Thymus (tissue), 11 donors: ENCODE measurements at regions not wholly inside any gene's neighbourhood (a gene's known extent, or its start where the extent isn't known, plus 50 kb on each side); places are given as distances from the start of the nearest gene placed in this dataset.

ENCODE experiments used
- DNase-seq, 9 donors: peaks; one replicate each; pipeline ENCODE4 v3.0.0-alpha.2; 2013; ENCODE audit warnings: low spot score in 9 of 9, low read depth in 6 of 9, missing footprints in 1 of 9
- H3K27ac ChIP-seq, 2 donors: one replicate each; pipeline ENCODE4 v1.5.1; 2013; ENCODE audit warnings: control low read depth in 1 of 2, low read depth in 1 of 2, low read length in 1 of 2, mild to moderate bottlenecking in 1 of 2, moderate library complexity in 1 of 2
- H3K27me3 ChIP-seq, 2 donors: one replicate each; pipeline ENCODE4 v1.5.1; 2013; ENCODE audit warnings: low read length in 1 of 2; ENCODE audit not compliant: control insufficient read depth in 2 of 2, insufficient read depth in 1 of 2
- H3K36me3 ChIP-seq, 2 donors: one replicate each; pipeline ENCODE4 v1.5.1; 2013; ENCODE audit warnings: low read length in 1 of 2, mild to moderate bottlenecking in 1 of 2, moderate library complexity in 1 of 2; ENCODE audit not compliant: control insufficient read depth in 2 of 2, insufficient read depth in 2 of 2
- H3K4me1 ChIP-seq, 2 donors: one replicate each; pipeline ENCODE4 v1.5.1; 2013; ENCODE audit warnings: low read length in 2 of 2; ENCODE audit not compliant: control insufficient read depth in 2 of 2, insufficient read depth in 2 of 2
- H3K4me3 ChIP-seq, 2 donors: one replicate each; pipeline ENCODE4 v1.5.1; 2013; ENCODE audit warnings: low read length in 2 of 2, control low read depth in 1 of 2, mild to moderate bottlenecking in 1 of 2
- H3K9me3 ChIP-seq, 2 donors: one replicate each; pipeline ENCODE4 v1.5.1; 2013; ENCODE audit warnings: low read length in 1 of 2, mild to moderate bottlenecking in 1 of 2; ENCODE audit not compliant: control insufficient read depth in 2 of 2, insufficient read depth in 1 of 2
- WGBS: extraction: QIAGEN DNeasy Blood & Tissue Kit; methylation state at CpG from one replicate; pipeline ENCODE4 v1.1.7; 2013; 5-methylcytosine and 5-hydroxymethylcytosine counted together
- donor health status: healthy.

GRCh38 chr2:81077396-81077795 lies 772.8 kb upstream of the LRRTM1 start:
- no peak overlapping the region for H3K4me3 ChIP-seq
- H3K27ac ChIP-seq = no peak overlapping the region
- no peaks in the 10 kb centered on the region for H3K27me3 ChIP-seq
- H3K9me3 ChIP-seq = no peaks in the 10 kb centered on the region
- DNase-seq = no peak
- no peaks in the 10 kb centered on the region for H3K4me1 ChIP-seq
- no peaks in the 10 kb centered on the region for H3K36me3 ChIP-seq
- WGBS = 90% methylated on average over 5 of the region's 5 CpGs

DNA sequence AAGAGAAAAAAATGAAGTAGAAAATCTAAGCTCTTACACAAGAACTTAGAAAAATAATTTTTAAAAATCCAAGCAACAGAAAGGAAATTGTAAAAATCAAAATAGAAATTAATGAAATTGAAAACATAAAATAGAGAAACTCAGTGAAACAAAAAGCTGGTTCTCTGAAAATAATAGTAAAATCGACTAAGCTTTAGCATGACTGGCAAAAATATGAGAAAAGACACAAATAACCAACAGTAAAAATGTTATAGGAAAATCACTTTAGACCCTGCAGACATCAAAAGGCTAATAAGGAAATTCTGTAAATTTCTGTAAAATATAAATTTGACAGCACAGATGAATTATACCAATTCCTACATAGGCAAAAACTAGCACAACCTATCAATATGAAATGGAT lies 768.9 kb upstream of the LRRTM1 start:
- no peak for DNase-seq
- Histone ChIP-seq H3K9me3 (no peaks in the 10 kb centered on the region), H3K36me3 (no peaks in the 10 kb centered on the region), H3K4me3 (no peak overlapping the region), H3K4me1 (no peaks in the 10 kb centered on the region), H3K27ac (no peak overlapping the region), H3K27me3 (no peaks in the 10 kb centered on the region)
- WGBS = 86% methylated on average over 1 of the region's 1 CpG

DNA sequence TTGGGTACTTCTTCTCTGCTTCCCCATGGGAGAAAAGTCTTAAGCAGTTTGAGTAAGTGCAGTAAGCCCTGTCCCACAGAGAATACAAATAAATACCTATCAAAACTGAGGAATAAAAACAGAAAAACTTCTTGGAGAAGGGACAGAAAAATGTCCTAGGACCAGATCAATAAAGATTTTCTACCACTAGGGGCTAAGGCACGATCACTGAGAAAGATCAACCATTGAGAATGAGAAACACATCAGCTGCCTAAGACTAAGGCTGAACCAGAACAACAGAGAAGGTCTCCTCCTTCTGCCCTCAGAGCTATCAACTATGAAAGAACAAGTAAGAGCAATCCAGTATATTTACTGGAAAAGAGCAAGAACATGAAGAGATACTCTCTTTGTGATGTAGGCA lies 763.6 kb upstream of the LRRTM1 start:
- 68% methylated on average over 1 of the region's 1 CpG for WGBS
- H3K36me3 ChIP-seq = no peaks in the 10 kb centered on the region
- no peak overlapping the region for H3K4me3 ChIP-seq
- no peak overlapping the region for H3K27ac ChIP-seq
- H3K4me1 ChIP-seq = no peaks in the 10 kb centered on the region
- no peaks in the 10 kb centered on the region for H3K27me3 ChIP-seq
- no peak for DNase-seq
- H3K9me3 ChIP-seq = peaks cover 0 to 7% of the 10 kb centered on the region in 2 donors

DNA sequence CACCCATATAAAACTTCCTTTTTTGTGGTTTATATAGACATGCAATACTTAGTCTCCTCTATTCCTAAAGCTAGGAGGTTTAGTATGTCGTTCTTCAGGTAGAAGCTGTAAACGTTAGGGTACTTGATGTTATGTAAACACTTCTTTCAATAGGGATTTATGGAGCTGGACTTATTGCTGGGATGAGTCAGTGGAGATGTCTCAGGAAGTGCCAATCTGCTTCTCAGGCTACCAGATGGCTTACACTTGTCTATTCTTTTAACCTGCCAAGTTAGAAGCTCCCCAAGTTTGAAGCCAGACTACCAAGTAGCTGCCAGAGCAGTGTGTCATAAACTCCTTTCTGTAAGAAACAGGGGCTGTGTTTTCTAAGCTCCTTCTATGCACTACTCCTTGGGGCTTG lies 756.5 kb upstream of the LRRTM1 start:
- WGBS = 45% methylated on average over 2 of the region's 2 CpGs
- Histone ChIP-seq H3K4me3 (no peak overlapping the region), H3K4me1 (no peaks in the 10 kb centered on the region), H3K27me3 (no peaks in the 10 kb centered on the region), H3K27ac (no peak overlapping the region), H3K9me3 (peaks cover 0 to 5% of the 10 kb centered on the region in 2 donors), H3K36me3 (no peaks in the 10 kb centered on the region)
- no peak for DNase-seq

GRCh38 chr2:81050580-81051095 lies 746.1 kb upstream of the LRRTM1 start:
- H3K4me3 ChIP-seq = no peak overlapping the region
- H3K27ac ChIP-seq = no peak overlapping the region
- H3K27me3 ChIP-seq = no peaks in the 10 kb centered on the region
- WGBS = 68% methylated on average over 4 of the region's 4 CpGs
- no peak for DNase-seq
- H3K36me3 ChIP-seq = no peaks in the 10 kb centered on the region
- H3K9me3 ChIP-seq = no peaks in the 10 kb centered on the region
- H3K4me1 ChIP-seq = no peaks in the 10 kb centered on the region

GRCh38 chr2:81043681-81044080 lies 739.1 kb upstream of the LRRTM1 start:
- Histone ChIP-seq H3K36me3 (no peaks in the 10 kb centered on the region), H3K27ac (no peak overlapping the region), H3K4me3 (no peak overlapping the region), H3K27me3 (no peaks in the 10 kb centered on the region), H3K9me3 (peaks cover 0 to 3% of the 10 kb centered on the region in 2 donors), H3K4me1 (no peaks in the 10 kb centered on the region)
- WGBS = 31% methylated on average over 1 of the region's 1 CpG
- DNase-seq = no peak

GRCh38 chr2:81007104-81007503 lies 702.6 kb upstream of the LRRTM1 start:
- WGBS = 87% methylated on average over 2 of the region's 2 CpGs

DNA sequence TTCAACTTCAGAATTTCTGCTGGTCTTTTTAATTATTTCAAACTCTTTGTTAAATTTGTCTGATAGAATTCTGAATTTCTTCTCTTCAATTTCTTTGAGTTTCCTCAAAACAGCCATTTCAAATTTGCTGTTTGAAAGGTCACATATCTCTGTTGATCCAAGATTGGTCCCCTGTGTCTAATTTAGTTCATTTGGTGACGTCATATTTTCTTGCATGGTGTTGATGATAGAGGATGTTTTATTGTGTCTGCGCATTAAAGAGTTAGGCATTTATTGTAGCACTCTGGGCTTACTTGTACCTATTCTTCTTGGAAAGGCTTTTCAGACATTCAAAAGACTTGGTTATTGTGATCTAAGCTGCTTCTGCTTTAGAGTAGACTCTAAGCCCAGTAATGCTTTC lies 698.4 kb upstream of the LRRTM1 start:
- WGBS = 93% methylated on average over 2 of the region's 2 CpGs
- no peak overlapping the region for H3K27ac ChIP-seq
- no peaks in the 10 kb centered on the region for H3K27me3 ChIP-seq
- DNase-seq = no peak
- no peaks in the 10 kb centered on the region for H3K36me3 ChIP-seq
- H3K4me3 ChIP-seq = no peak overlapping the region
- no peaks in the 10 kb centered on the region for H3K4me1 ChIP-seq
- H3K9me3 ChIP-seq = peaks cover 0 to 13% of the 10 kb centered on the region in 2 donors

More at GRCh38 chr2:81007104-81007503, 702.6 kb upstream of the LRRTM1 start:
- Histone ChIP-seq H3K27me3 (no peaks in the 10 kb centered on the region), H3K27ac (no peak overlapping the region), H3K4me1 (no peaks in the 10 kb centered on the region), H3K4me3 (no peak overlapping the region), H3K36me3 (no peaks in the 10 kb centered on the region), H3K9me3 (peaks cover 0 to 13% of the 10 kb centered on the region in 2 donors)
- DNase-seq = no peak

- H3K4me3 ChIP-seq = no peak overlapping the region
- WGBS = 98% methylated on average over 2 of the region's 2 CpGs
- no peaks in the 10 kb centered on the region for H3K27me3 ChIP-seq
- H3K36me3 ChIP-seq = no peaks in the 10 kb centered on the region
- H3K9me3 ChIP-seq = peaks cover 0 to 4% of the 10 kb centered on the region in 2 donors
- no peaks in the 10 kb centered on the region for H3K4me1 ChIP-seq
- H3K27ac ChIP-seq = no peak overlapping the region
- no peak for DNase-seq
These were observed 682.9 kb upstream of the LRRTM1 start for GRCh38 chr2:80987466-80987865.

DNA sequence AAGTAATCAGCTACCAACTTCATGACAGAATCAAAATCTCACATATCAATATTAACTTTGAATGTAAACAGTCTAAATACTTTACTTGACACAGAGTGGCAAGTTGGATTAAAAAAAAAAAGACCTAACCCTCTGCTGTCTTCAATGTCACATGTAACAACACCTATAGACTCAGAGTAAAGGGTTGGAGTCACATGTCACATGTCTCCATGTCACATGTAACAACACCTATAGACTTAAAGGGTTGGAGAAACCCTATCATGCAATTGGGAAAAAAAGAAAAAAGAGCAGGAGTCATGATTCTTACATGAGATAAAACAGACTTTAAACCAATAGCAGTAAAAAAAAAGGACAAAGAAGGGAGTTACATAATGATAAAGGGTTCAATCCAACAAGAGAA lies 665.3 kb upstream of the LRRTM1 start:
- no peak for DNase-seq
- H3K4me3 ChIP-seq = no peak overlapping the region
- no peaks in the 10 kb centered on the region for H3K4me1 ChIP-seq
- H3K36me3 ChIP-seq = no peaks in the 10 kb centered on the region
- H3K9me3 ChIP-seq = peaks cover 0 to 14% of the 10 kb centered on the region in 2 donors
- no peak overlapping the region for H3K27ac ChIP-seq
- no peaks in the 10 kb centered on the region for H3K27me3 ChIP-seq
